NCI-H1417 (cell line): ENCODE measurements at regions not wholly inside any gene's neighbourhood (a gene's known extent, or its start where the extent isn't known, plus 50 kb on each side); places are given as distances from the start of the nearest gene placed in this dataset.

Experiments
- DNase-seq, 3 experiments: peaks; one replicate each; lab custom pipeline; 2025; lab: John Stamatoyannopoulos, UW

DNA sequence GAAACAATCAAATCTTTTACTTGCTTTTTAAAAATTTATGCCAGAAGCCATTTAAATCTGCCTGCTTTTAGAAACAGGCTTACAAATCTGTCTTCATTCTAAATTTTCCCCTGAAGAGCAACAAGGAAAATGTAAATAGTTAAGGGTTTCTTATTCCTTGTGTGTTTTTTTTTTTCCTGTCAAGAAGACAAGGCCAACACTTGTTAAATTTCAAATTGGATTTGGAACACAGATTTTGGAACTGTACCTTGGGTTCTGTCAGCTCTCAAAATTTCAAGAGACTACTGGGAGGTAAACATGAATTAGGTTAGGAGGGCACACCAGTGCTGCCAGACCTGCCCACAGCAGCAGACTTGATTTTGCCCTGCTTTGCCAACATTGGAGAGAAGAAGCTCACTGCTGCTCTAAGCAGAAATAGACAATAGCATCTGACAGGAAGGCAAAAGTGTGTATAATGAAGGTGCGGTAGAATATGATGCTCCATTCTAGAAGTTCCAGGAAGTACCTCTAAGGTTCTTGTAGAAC lies 121.7 kb downstream of the NHLRC3 start:
- DNase-seq = peak in 2 of 3 experiments; percentile 10 to 54

DNA sequence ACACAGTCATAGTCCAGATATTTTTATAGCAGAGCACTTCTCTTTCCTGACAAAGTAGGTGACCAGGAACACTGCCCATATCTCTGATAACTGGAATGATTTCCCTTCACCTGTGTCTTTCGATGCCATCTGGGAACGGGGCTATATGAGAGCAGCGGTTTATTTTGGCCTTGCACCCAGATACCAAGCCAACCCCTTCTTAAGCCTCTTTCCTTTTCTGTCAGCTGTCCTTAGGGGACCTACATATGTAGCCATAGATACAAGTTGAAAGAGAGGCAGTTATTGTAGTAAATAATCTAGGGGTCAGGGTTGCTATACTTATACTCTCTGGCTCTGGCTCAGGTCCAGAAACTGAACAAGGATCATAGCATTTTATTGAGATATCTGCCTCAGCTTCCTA lies 128.8 kb downstream of the NHLRC3 start:
- DNase-seq = no peak

DNA sequence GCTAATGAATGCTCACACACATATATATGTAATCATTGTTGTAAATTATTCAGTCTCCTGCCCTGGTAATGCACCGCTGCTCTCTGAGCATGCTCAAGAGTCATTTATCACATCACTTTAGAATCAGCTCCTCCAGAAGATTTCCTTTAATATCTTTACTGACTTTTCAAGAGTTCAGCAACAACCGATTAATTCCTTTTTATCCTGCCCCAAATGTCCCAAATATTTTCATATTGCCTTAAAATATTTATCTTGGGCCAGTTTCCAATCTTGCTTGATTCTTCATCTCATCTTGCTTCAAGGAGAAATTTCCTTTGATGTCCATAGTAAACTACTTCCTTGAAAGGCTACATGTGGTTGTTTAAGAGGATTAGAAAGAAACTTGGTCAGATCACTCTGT lies 132.5 kb downstream of the NHLRC3 start:
- no peak for DNase-seq

DNA sequence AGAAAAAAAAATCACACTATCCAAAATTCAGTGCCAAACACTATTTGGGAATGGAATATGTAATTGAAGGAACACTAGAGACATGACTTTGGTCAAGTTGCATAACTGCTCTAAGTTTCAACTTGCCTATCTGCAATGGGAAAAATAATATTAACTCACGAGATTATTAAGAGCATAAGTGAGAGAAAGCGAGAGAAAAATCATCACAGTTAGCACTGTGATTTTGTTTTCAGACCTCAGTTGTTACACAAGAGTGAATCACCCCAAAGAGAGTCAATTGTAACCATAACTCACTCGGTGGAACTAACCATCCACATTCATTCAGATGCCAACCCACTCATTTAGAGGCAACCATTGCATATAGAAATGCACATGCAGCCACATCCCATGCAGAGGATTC lies 147.1 kb downstream of the NHLRC3 start:
- no peak for DNase-seq

DNA sequence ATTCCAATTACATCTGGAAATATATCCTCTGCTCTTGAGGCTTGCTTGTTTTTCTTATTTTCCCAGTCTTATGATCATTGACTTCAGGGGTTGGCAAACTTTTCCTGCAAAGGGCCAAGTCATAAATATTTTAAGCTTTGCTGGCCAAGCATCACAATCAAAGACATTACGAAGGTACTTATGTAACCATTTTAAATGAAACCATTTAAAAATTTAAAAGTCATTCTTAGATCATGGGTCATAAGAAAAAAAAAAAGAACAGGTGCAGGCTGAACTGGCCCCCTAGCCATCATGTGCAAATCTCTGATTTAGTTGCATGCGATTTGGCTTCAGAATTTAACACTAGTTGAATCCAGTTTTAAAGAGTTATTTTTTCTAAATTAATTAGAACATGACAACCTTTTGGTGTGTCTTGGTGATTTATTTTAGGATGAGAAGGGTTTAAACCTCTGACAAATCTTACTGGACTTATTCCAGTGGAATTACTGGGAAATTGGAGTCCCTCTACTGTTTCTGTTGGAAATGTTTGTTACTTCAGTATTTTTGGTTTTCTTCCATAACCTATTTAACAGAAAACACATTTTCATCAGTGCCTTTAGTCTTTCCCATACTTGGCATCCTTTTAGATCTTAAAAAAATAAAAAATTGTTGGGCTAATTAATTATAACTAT lies 148.1 kb downstream of the NHLRC3 start:
- DNase-seq = peak in 1 of 3 experiments; percentile 32

DNA sequence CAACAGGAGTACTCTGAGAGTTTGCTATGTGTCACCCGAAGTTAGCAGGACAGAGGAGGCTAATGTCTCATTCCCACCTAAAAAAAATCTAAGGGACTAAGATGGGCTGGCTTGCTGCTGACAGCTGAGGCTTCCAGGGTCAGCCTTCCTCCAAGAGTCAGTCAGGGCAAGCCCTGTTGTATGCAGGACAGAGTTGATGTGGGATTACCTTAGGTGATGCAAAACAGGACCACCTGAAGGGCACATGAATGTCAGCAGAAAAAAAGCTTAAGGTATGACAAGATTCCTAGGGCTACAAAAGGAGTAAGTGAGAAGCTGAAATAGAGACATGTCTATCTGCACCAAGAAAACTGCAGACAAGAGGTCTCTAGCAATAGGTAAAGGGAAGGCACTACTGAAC lies 151.5 kb downstream of the NHLRC3 start:
- no peak for DNase-seq

DNA sequence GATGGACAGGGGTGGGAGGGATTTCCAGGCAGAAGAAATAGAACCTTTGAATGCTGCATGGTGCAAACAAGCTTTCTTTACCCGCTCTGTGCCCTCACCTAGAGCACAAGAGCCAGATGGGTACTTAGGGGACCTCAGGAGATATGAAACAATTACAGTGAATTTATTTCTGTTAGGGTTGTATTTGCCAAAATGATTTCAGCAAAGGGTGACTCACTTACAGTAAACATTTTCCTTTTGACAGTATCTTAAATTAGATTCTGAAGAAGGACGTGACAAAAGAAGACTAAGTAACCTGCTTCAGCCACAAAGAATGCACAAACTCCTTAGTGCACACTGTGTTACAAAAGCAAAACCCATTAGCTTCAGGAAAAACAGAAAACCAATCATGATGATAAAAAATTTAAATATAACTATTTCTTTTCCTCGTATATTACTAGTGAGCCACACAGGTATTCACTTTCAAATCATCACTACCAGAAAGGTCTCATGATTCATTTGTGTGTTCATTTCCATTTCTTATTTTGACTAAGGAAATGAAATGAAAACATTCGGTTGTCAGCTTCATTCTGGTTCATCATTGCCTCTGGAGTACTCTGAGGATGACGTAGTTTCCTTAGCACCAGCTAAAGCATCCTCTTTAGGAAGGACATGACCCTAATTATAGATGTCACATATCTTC lies 158.8 kb downstream of the NHLRC3 start:
- peak in 2 of 3 experiments; percentile 9 to 47 for DNase-seq

DNA sequence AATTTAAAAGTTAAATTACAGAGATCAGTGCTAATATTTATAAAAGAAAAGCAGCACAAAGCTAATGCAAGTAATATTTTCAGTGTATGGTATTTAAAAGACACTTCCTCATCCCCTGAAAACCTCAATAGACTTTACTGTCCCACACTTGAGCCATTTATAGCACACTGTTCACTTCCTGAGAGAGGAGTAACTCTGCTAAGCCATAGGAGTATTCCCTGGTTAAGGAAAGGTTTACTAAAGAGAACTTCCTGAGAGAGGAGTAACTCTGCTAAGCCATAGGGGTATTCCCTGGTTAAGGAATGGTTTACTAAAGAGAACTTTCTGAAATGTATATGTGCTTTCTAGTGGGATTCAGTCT lies 159.4 kb downstream of the NHLRC3 start:
- DNase-seq = no peak

DNA sequence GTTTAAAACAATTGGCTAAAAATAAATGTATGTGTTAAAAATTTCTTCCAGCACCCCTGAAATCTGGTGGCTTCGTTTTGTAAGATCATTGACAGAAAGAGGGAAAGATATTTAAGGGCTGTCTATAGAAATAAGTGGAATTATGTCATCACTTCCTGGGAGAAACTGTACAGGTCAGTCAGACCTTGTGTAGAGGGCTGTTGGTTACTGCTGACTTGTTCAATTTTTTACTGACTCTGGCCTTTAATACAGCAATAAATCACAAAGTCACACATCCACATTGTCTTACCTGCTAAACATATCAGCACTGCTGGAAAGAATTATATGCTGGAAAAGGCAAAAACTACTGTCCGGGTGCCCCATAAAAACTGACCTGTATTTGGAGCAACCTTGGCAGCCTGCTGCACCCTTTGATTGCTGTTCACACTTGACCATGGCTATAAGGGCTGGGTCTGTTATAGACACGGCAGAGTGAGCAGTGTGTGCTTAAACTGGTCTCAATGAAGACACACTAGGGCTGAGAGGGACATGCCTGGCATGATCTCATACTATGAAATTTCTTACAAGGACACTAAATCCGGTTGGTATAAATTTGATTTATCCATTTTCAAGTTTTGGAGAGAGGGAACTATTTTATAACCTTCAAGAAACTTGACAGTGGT lies 162.1 kb downstream of the NHLRC3 start:
- no peak for DNase-seq

DNA sequence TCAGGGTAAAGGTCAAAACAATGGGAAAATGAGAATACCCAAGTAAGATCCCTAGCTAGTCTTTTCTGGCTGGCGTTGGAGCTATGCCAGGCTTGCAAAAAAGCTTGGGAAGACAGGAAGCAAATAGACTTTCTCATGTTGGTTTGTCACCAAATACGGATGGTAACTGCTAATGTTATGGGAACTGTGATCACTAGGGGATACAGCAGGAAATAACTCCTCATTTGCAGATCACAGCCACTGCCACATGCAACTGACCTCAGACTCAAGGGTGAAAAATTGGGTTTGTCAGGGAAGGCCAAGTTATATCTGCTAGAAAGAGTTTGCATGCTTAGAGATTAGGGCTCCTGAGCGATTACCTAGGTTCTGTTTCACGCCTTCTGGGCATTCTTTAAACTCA lies 162.9 kb downstream of the NHLRC3 start:
- no peak for DNase-seq

DNA sequence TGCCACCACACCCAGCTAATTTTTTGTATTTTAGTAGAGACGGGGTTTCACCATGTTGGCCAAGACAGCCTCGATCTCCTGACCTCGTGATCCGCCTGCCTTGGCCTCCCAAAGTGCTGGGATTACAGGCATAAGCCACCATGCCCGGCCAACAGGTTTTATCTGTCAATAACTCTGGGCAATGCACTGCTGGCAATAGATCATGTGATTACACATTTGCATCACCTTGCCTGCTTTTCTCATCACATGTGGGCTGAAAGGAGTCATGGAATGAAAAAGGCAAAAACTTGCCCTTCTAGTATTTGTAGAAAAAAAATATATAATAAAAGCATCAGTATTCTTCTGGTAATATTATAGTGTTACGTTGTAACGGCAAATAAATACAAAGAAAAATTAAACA lies 164.5 kb downstream of the NHLRC3 start:
- DNase-seq = no peak

DNA sequence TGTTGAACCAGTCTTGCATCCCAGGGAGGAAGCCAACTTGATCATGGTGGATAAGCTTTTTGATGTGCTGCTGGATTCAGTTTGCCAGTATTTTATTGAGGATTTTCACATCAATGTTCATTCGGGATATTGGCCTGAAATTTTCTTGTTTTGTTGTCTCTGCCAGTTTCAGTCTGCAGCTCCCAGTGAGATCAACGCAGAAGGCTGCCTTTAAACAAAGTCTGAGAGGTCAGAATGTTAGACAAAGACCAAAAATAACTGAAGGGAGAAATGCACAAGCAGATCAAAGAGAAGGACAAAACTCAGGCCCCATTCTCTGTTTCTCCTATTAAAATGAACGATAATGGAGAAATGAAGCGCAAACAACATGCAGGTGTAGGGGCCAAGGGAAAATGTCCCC lies 170.4 kb downstream of the NHLRC3 start:
- DNase-seq = no peak

DNA sequence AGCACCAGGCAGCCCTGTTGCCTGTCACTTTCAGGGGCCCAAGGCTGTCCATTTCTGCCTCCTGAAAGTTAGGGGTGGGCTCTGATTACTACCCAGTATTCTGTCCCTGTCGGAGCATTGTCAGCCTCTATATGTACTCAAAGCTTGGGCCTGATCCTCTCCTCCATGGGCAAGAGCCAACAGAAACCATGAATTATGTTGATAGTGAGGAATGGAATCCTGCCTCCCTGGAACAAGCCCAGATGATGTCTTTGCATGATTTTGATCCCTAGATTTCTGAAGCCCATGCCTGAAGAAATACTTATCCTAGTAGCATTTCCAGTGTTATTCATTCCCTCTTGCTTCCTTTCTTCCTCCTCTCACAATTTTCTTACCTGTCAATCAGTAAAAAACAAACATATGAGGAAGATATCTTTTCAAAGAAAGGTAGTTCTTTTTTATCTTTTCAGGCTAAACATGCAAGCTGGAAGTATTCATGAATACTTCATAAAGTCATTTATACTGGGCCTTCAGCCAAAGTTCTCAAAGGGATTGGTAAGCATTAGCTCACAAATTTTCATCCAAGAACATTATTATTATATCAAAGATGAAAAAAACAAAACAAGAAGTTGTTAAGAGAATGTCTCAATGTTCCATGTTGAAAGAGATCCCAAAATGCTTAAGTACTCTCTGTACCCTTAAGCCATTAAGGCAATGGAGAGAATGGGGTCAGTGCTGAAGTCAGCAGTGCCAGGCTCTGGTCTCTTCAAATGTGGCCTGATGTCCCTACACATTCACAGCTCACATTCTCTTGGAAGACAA lies 171.7 kb downstream of the NHLRC3 start:
- no peak for DNase-seq

DNA sequence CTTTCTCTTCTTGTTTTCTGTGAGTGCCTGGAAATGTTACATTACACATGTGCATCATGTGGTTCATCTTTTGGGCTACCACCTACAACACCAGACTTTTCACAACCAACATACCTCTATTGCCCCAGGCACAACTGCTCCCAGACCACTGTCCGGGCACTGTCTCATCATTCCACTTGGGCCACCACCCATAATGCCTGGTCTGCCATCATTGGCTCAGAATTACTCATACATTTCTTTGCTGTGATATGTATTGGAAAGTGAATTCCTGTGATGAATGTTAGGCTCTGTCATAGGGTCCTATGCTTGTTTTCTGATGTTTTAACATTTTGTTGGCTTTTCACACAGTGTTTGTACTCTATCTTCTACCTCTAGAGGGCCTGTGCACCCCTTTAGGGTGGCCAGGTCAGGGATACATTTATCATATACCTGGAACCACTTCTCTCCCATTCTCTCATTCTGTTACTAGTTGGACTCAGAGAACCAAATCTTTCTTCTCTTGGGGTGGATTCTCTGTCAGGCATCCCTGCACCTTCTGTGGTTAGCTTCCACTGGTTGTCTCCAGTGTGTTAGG lies 172.8 kb downstream of the NHLRC3 start:
- no peak for DNase-seq

DNA sequence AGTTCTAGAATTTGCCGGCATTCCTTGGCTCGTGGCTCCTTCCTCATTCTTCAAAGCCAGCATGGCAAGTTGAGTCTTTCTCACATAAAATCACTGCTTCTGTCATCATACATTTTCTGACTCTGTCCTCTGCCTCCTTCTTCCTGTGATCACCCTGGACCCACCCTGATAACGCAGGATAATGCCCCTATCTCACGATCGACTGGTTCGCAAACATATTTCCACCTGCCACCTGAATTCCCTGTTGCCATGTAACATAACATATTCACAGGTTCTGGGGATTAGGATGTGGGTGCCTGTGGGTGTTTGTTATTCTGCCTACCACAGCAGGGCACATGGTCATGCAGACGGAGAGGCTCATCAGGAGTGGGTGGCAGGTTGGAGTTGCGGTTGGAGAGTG lies 177.7 kb downstream of the NHLRC3 start:
- DNase-seq = no peak

DNA sequence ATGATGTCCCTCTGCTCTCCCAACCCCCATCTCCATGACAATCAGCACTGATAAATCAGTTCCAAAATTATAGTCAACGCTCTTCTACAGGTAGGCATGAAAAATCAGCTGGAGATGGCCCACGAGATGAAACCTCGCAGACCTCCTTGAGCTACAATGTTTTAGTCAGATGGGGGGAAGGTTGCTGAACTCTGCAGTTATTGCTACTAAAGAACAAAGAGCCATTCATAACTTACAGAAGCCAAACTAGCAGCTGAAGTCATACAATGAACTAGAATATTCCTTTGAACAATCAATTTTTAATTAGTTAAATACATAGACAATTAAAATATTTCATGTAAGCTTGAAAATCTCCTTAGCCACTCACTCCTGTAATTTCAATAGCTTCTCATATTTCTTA lies 179.2 kb downstream of the NHLRC3 start:
- DNase-seq = no peak

DNA sequence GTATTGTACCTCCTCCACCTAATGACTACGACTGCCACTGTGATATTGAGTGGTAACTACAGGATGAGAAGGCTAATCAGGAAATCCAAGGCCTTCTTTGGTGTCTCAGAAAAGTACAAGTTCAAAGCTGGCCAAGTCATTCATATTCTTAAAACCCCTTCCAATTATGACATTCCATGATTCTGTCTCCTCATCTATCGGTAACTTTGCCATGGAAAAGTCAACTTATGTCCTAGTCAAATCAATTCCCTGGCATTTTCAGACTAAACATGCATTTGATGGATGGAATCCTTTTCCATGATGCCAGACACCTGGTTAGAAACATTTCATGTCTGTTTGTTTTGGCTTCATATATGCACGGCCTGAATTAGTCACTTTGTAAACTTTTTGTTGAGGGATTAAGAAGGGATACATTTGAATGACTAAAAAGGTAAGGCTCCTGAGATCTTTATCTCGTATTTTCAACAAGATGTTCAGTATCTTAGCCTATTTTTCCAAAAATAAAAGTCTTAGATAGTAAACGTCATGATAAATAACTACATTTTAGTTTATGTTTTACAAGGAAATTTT lies 186.5 kb downstream of the NHLRC3 start:
- no peak for DNase-seq

DNA sequence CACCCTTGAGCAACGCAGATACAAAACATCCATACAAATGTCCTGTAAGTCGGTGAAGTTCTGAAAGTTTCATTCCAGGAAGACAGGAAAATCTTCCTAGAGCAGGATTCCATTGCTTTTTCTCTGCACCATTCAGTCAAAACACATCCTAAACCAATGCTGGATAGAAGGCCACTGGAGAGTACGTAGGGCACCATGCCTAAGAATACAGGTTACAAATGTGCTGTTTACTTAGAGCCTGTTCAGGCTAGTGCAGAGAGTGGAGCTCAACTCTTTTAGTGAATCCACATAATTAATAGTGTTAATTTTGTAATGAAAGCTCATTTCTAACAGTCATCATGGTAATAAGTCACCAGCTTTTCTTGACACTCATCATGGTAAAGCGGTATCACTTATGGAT lies 187.6 kb downstream of the NHLRC3 start:
- DNase-seq = no peak

DNA sequence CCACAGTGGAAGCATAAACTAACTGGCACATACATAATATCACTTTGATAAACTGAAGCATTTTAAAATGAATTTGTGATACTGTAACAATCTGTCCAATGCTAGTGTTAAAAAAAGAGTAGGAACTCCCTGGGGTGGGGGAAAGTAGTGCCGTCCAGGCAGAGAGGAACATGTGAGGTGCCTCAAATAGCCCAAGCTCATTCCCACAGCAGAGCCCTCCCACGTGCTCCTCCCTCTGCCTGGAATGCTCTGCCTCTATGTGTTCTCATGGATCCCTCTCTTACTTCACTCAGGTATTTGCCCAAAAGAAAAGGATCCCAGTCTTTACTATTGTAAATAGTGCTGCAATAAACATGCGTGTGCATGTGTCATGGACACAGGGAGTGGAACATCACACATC lies 188.1 kb downstream of the NHLRC3 start:
- no peak for DNase-seq

DNA sequence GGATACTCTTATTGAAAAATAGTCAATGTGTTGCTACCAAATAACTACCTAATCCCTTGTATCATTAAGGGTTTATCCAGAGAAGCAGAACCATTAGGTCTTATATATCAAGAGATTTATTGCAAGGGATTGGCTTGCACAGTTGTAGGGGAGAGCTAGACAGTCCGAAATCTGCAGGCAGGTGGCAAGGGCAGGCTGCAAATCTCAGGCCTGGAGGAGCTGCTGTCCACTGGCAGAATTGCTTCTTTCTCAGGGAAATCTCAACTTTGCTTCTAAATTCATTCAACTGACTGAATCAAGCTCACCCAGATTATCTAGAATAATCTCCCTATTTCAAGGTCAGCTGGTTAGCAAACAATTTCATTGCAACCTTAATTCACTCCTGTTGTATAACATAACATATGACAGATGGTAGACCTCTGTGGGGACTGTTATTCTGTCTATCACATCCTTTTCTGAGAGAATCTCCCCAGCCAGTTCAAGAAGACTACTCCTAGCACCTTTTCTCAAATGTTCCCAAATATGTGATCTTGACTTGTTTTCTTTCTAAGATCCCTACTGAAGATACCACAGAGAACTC lies 194.2 kb downstream of the NHLRC3 start:
- DNase-seq = no peak

DNA sequence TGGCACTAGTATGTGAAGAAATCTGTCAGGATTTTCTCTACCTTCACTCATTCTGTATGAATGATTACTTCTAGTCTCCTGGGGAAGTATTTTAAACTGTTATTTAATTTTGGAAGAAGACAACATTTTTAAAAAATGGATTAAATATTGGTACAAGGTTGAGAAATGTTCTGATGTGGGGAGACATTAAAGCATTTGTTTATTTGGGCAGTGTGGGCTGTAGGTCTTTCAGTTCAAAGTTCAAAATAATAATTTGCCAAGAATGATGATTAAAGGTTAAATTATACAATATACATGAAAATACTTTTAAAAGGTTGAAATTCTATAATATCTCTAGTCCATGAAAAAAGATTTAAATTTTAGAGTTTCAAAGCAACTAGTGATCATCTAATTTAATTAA lies 194.7 kb downstream of the NHLRC3 start:
- DNase-seq = no peak
